Mesendoderm (in vitro differentiated cells): ENCODE measurements at regions not wholly inside any gene's neighbourhood (a gene's known extent, or its start where the extent isn't known, plus 50 kb on each side); places are given as distances from the start of the nearest gene placed in this dataset.

ENCODE experiments used
- DNase-seq: peaks from one replicate; pipeline ENCODE4 v3.0.0; 2013
- H2AK5ac ChIP-seq: 2 replicates; pipeline ENCODE4 v1.6.1; 2013; ENCODE audit warnings: low read length, inconsistent platforms
- H2BK120ac ChIP-seq: 2 replicates; pipeline ENCODE4 v1.6.1; 2013; ENCODE audit warnings: low read depth, mild to moderate bottlenecking, low read length, moderate library complexity, mixed read lengths
- H2BK15ac ChIP-seq: replicated peaks from 2 replicates; pipeline ENCODE4 v1.6.1; 2013; ENCODE audit warnings: low read depth, mild to moderate bottlenecking, moderate library complexity
- H2BK5ac ChIP-seq: 2 replicates; pipeline ENCODE4 v1.6.1; 2013; ENCODE audit warnings: low read length, inconsistent platforms
- H3K18ac ChIP-seq: 2 replicates; pipeline ENCODE4 v1.6.1; 2013; ENCODE audit warnings: mild to moderate bottlenecking, low read length, mixed read lengths
- H3K23ac ChIP-seq: one replicate; pipeline ENCODE4 v1.6.1; 2013; ENCODE audit warnings: low read length
- H3K27ac ChIP-seq: 2 replicates; pipeline ENCODE4 v1.5.1; 2013; ENCODE audit warnings: low read depth, mild to moderate bottlenecking, inconsistent platforms, low read length, moderate library complexity
- H3K27me3 ChIP-seq: 2 replicates; pipeline ENCODE4 v1.6.1; 2013; ENCODE audit warnings: low read length, control low read depth, mild to moderate bottlenecking, inconsistent platforms; ENCODE audit not compliant: insufficient read depth, poor library complexity
- H3K36me3 ChIP-seq: 2 replicates; pipeline ENCODE4 v1.6.1; 2013; ENCODE audit warnings: low read length, inconsistent platforms; ENCODE audit not compliant: control insufficient read depth, insufficient read depth
- H3K4ac ChIP-seq: one replicate; pipeline ENCODE4 v1.6.1; 2013; ENCODE audit warnings: low read depth, mild to moderate bottlenecking, low read length, moderate library complexity
- H3K4me1 ChIP-seq: 2 replicates; pipeline ENCODE4 v1.6.1; 2013; ENCODE audit warnings: low read depth, low read length, inconsistent platforms; ENCODE audit not compliant: control insufficient read depth
- H3K4me2 ChIP-seq: 2 replicates; pipeline ENCODE4 v1.6.1; 2013; ENCODE audit warnings: low read length
- H3K4me3 ChIP-seq: 2 replicates; pipeline ENCODE4 v1.5.1; 2013; ENCODE audit warnings: mild to moderate bottlenecking, low read length
- H3K56ac ChIP-seq: one replicate; pipeline ENCODE4 v1.6.1; 2013; ENCODE audit warnings: low read length
- H3K79me1 ChIP-seq: 2 replicates; pipeline ENCODE4 v1.6.1; 2013; ENCODE audit warnings: low read length, inconsistent platforms
- H3K79me2 ChIP-seq: 2 replicates; pipeline ENCODE4 v1.6.1; 2013; ENCODE audit warnings: mild to moderate bottlenecking, low read length; ENCODE audit not compliant: control insufficient read depth, insufficient read depth
- H3K9ac ChIP-seq: 2 replicates; pipeline ENCODE4 v1.6.1; 2013; ENCODE audit warnings: low read length, inconsistent platforms
- H4K5ac ChIP-seq: one replicate; pipeline ENCODE4 v1.6.1; 2013; ENCODE audit warnings: low read length
- H4K8ac ChIP-seq: one replicate; pipeline ENCODE4 v1.6.1; 2013; ENCODE audit warnings: low read depth, mild to moderate bottlenecking, control low read depth, low read length, moderate library complexity
- WGBS: extraction: QIAGEN DNeasy Blood & Tissue Kit; methylation state at CpG from one replicate; pipeline ENCODE4 v1.1.7; 2013; ENCODE audit warnings: low lambda C conversion rate, missing lambda C conversion rate; ENCODE audit not compliant: insufficient coverage; ENCODE audit errors: extremely low coverage; 5-methylcytosine and 5-hydroxymethylcytosine counted together

DNA sequence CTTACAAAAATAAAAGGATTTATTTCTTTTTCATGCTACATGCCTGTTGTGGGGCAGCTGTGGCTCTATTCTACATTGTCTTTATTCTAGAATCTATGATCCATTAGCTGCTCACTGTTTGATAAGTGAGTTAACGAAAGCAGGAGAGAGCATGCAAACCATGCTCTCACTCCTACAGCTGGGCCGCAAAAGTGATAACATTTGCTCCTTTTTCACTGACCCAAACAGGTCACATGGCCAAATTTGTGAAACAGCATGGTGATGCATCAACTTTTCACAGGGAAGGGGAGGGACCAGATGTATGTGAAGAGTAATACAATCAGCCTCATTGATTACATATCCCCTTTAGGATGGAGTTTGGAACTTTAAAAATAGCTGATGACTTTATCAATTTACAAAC lies 456.9 kb upstream of the SYT1 start:
- Histone ChIP-seq H3K4ac (no peak overlapping the region), H4K8ac (no peak overlapping the region), H2BK15ac (no peak overlapping the region), H3K23ac (no peak overlapping the region), H3K9ac (no peak overlapping the region), H3K79me2 (no peaks in the 10 kb centered on the region), H3K27me3 (no peaks in the 10 kb centered on the region), H2AK5ac (no peak overlapping the region), H3K4me2 (no peak overlapping the region), H2BK120ac (no peak overlapping the region), H3K4me1 (peaks cover 2% of the 10 kb centered on the region), H3K56ac (peak overlapping the region; percentile 10), H3K18ac (no peak overlapping the region), H3K79me1 (no peaks in the 10 kb centered on the region), H2BK5ac (no peak overlapping the region), H4K5ac (no peak overlapping the region), H3K4me3 (no peak overlapping the region), H3K36me3 (no peaks in the 10 kb centered on the region), H3K27ac (no peak overlapping the region)
- peak; percentile 61 for DNase-seq
- no CpG with 5 or more reads among the region's 2 CpGs for WGBS

DNA sequence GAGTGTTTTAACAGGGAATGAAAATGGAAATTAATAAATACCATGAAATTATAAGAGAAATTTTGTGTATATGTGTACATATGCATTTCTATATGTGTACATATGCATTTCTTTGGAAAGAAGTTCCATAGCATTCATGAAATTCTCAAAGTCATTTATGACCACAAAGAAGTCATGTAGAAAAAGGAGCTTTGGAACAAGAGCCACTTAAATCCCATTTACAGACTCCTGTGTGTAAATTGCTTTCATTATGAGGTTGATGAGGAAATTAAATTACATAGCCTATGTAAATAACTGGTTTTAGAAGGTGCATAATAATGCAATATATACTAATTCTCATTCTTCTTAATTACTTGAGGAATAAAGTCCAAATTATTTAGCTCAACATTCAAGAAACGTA lies 450.5 kb upstream of the SYT1 start:
- Histone ChIP-seq H2BK5ac (no peak overlapping the region), H3K36me3 (no peaks in the 10 kb centered on the region), H3K18ac (no peak overlapping the region), H3K27ac (no peak overlapping the region), H3K4me1 (no peaks in the 10 kb centered on the region), H2BK120ac (no peak overlapping the region), H2BK15ac (no peak overlapping the region), H3K27me3 (no peaks in the 10 kb centered on the region), H4K8ac (no peak overlapping the region), H4K5ac (no peak overlapping the region), H3K56ac (no peak overlapping the region), H3K4me3 (no peak overlapping the region), H2AK5ac (no peak overlapping the region), H3K79me2 (no peaks in the 10 kb centered on the region), H3K9ac (no peak overlapping the region), H3K4me2 (no peak overlapping the region), H3K4ac (no peak overlapping the region), H3K79me1 (no peaks in the 10 kb centered on the region), H3K23ac (no peak overlapping the region)
- no peak for DNase-seq
- no CpG with 5 or more reads among the region's 1 CpG for WGBS

DNA sequence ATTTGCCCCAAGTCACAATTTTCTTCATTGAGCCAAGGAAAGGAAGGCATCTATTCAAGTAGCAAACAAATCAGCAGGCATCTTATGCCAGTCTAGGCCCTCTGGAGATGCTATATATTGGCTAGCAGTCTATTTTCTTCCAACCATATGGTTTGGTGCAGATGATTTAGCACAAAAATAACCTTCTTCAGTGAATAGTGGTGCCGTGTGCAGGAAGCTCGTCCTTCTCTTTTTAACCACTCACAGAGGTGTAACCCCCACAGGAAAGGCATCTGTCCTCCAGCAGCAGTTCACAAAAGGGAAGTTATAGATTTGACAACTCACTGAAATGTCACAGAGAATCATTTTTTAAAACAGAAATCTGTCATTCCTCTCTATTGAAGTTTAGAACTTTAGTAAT lies 445.7 kb upstream of the SYT1 start:
- DNase-seq, result no peak
- no CpG with 5 or more reads among the region's 2 CpGs for WGBS
- no peak overlapping the region for H4K5ac ChIP-seq

GRCh38 chr12:78419513-78419912 lies 445.1 kb upstream of the SYT1 start:
- Histone ChIP-seq H2BK5ac (no peak overlapping the region), H2BK15ac (no peak overlapping the region), H3K4me3 (no peak overlapping the region), H2BK120ac (no peak overlapping the region), H3K18ac (no peak overlapping the region), H3K4me2 (no peak overlapping the region), H3K23ac (no peak overlapping the region), H3K79me2 (no peaks in the 10 kb centered on the region), H3K27ac (no peak overlapping the region), H3K9ac (no peak overlapping the region), H3K27me3 (no peaks in the 10 kb centered on the region), H3K36me3 (no peaks in the 10 kb centered on the region), H3K4ac (no peak overlapping the region), H3K56ac (no peak overlapping the region), H2AK5ac (no peak overlapping the region), H4K5ac (no peak overlapping the region), H3K79me1 (no peaks in the 10 kb centered on the region), H4K8ac (no peak overlapping the region), H3K4me1 (no peaks in the 10 kb centered on the region)
- WGBS, result no CpG with 5 or more reads among the region's 3 CpGs
- no peak for DNase-seq

More for the DNA sequence above, 445.7 kb upstream of the SYT1 start:
- Histone ChIP-seq H3K4me3 (no peak overlapping the region), H3K79me1 (no peaks in the 10 kb centered on the region), H3K4me2 (no peak overlapping the region), H3K18ac (no peak overlapping the region), H2BK15ac (no peak overlapping the region), H2BK120ac (no peak overlapping the region), H3K23ac (no peak overlapping the region), H3K4me1 (no peaks in the 10 kb centered on the region), H3K36me3 (no peaks in the 10 kb centered on the region), H3K27ac (no peak overlapping the region), H3K56ac (no peak overlapping the region), H3K27me3 (no peaks in the 10 kb centered on the region), H3K9ac (no peak overlapping the region), H2AK5ac (no peak overlapping the region), H3K79me2 (no peaks in the 10 kb centered on the region), H2BK5ac (no peak overlapping the region), H4K8ac (no peak overlapping the region), H3K4ac (no peak overlapping the region)

GRCh38 chr12:78420991-78421390 lies 443.6 kb upstream of the SYT1 start:
- WGBS, result no CpG with 5 or more reads among the region's 4 CpGs
- H3K4me1 ChIP-seq, result no peaks in the 10 kb centered on the region
- no peak overlapping the region for H4K8ac ChIP-seq
- no peak overlapping the region for H3K9ac ChIP-seq
- no peak overlapping the region for H3K4ac ChIP-seq
- no peaks in the 10 kb centered on the region for H3K79me1 ChIP-seq
- DNase-seq, result no peak
- H3K36me3 ChIP-seq, result no peaks in the 10 kb centered on the region
- H3K27ac ChIP-seq, result no peak overlapping the region
- H2AK5ac ChIP-seq, result no peak overlapping the region
- no peaks in the 10 kb centered on the region for H3K79me2 ChIP-seq
- H3K18ac ChIP-seq, result no peak overlapping the region
- H2BK5ac ChIP-seq, result no peak overlapping the region
- H4K5ac ChIP-seq, result no peak overlapping the region
- H2BK120ac ChIP-seq, result no peak overlapping the region
- H2BK15ac ChIP-seq, result no peak overlapping the region
- no peak overlapping the region for H3K4me3 ChIP-seq
- no peak overlapping the region for H3K23ac ChIP-seq
- H3K27me3 ChIP-seq, result no peaks in the 10 kb centered on the region
- H3K56ac ChIP-seq, result no peak overlapping the region
- no peak overlapping the region for H3K4me2 ChIP-seq

- no peak overlapping the region for H3K27ac ChIP-seq
- H3K23ac ChIP-seq, result no peak overlapping the region
- no peak overlapping the region for H2BK15ac ChIP-seq
- no peak overlapping the region for H2BK5ac ChIP-seq
- no peaks in the 10 kb centered on the region for H3K36me3 ChIP-seq
- H4K8ac ChIP-seq, result no peak overlapping the region
- no peak overlapping the region for H3K18ac ChIP-seq
- no peaks in the 10 kb centered on the region for H3K79me2 ChIP-seq
- DNase-seq, result no peak
- H3K4me2 ChIP-seq, result no peak overlapping the region
- no peak overlapping the region for H4K5ac ChIP-seq
- WGBS, result no CpG with 5 or more reads among the region's 2 CpGs
- H2BK120ac ChIP-seq, result no peak overlapping the region
- H3K27me3 ChIP-seq, result no peaks in the 10 kb centered on the region
- H3K79me1 ChIP-seq, result no peaks in the 10 kb centered on the region
- H3K4ac ChIP-seq, result no peak overlapping the region
- H3K4me3 ChIP-seq, result no peak overlapping the region
- H3K9ac ChIP-seq, result no peak overlapping the region
- no peak overlapping the region for H3K56ac ChIP-seq
- H3K4me1 ChIP-seq, result no peaks in the 10 kb centered on the region
- H2AK5ac ChIP-seq, result no peak overlapping the region
Observed at GRCh38 chr12:78430551-78430950, 434.0 kb upstream of the SYT1 start.
